ENCODE measurements at regions not wholly inside any gene's neighbourhood (a gene's known extent, or its start where the extent isn't known, plus 50 kb on each side); places are given as distances from the start of the nearest gene placed in this dataset.

DNA sequence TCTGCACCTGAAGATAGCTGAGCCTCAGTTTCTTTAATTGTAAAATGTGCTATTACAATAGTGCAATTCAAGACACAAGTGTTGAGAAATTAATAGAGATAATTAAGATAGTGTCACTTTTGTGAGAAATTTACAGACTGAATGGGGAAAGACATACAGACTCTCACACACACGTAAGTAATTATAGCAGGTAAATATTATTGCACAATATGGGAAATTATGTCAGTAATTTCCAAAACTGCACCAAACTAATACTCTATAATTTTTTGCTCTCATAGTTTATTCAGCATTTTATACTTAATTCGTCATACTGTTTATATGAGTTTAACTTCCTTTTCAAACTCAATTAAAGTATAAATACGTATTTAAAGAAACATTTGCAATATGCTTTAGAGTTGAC, 124.9 kb upstream of the GYPC start:
- no peaks in the 10 kb centered on the region for H3K9me3 ChIP-seq (ENCODE audit: low read length)
- H3K4me3 ChIP-seq (replicated peaks in 1 of 3; ENCODE audit: insufficient read depth in 1 of 3, low read depth in 2 of 3, low read length in 3 of 3): no peak overlapping the region
- peak; percentile 73 for TF ChIP-seq CEBPB (IDR thresholded peaks at IDR 0.05; ENCODE audit: borderline replicate concordance, low read depth, low read length)
- no peak for TF ChIP-seq ZFP36L2 (CRISPR knock-in tag; IDR thresholded peaks at IDR 0.05)
- no peak for TF ChIP-seq ZBTB21 (CRISPR knock-in tag; IDR thresholded peaks at IDR 0.05)
- H3K79me2 ChIP-seq (ENCODE audit: insufficient read depth, low read length): no peaks in the 10 kb centered on the region
- 32% methylated on average over 3 of the region's 3 CpGs for WGBS (ENCODE audit: low lambda C conversion rate)
- no peak for FAIRE-seq
- H3K27ac ChIP-seq (ENCODE audit: extremely low read length, insufficient read depth, low read length): no peak overlapping the region
- H3K36me3 ChIP-seq (replicated peaks in 1 of 2; ENCODE audit: control insufficient read depth in 1 of 2, insufficient read depth in 2 of 2, low read length in 2 of 2): no peaks in the 10 kb centered on the region
- CTCF ChIA-PET (ENCODE audit: low intra/inter-chr PET ratio, low total read pairs): interaction anchor here (0.9 kb wide), 1 partner anchor 246 kb away, joined by 3 read pairs; no protein-coding TSS in a partner anchor
- intact Hi-C loops (cut with micrococcal nuclease; ENCODE audit: unreplicated experiment): no loop called here
- BruUV-seq (replicated peaks): no TSS peak
- H3K4me1 ChIP-seq (ENCODE audit: insufficient read depth, low read length): no peaks in the 10 kb centered on the region
- no peaks in the 10 kb centered on the region for H4K20me1 ChIP-seq (ENCODE audit: insufficient read depth, low read length)
- H3K27me3 ChIP-seq (ENCODE audit: control insufficient read depth in 1 of 2, insufficient read depth in 2 of 2, low read length in 2 of 2): no peaks in the 10 kb centered on the region
- H2AFZ ChIP-seq (ENCODE audit: low read length): no peak overlapping the region
- no peak overlapping the region for H3K9ac ChIP-seq (ENCODE audit: insufficient read depth, low read depth, low read length)
- H3K4me2 ChIP-seq (ENCODE audit: low read depth, low read length): no peak overlapping the region
- ATAC-seq: no peak
- no peak for DNase-seq (ENCODE audit: low spot score)
- POLR2A ChIA-PET: no interaction called here
- in situ Hi-C loops (cut with HindIII; ENCODE audit: extremely low pct_ligation_motif_present, low pct_unique_long_range_greater_than_20kb): no loop called here

DNA sequence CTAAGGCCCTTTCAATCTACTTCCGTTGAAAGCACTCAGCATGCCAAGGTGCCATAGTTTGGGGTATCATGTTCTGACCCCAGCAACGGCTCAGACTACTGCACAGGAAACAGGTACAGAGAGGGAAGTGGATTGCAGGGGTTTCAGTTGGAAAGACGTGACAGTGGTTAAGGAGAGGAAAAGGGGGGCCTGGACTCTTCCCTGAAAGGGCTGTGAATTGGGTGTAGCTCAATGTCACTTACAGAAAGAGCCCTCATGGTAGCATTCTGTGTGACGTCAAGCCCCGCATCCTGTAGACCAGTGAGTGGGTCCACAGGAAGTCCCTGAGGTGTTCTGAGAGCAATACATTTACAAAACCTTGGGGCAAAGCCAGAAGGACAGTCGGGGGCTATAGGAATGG, 121.5 kb upstream of the GYPC start:
- Histone ChIP-seq H3K36me3 (replicated peaks in 1 of 2; ENCODE audit: control insufficient read depth in 1 of 2, insufficient read depth in 2 of 2, low read length in 2 of 2) (no peaks in the 10 kb centered on the region), H2AFZ (ENCODE audit: low read length) (no peak overlapping the region), H3K9ac (ENCODE audit: insufficient read depth, low read depth, low read length) (no peak overlapping the region), H3K9me3 (ENCODE audit: low read length) (no peaks in the 10 kb centered on the region), H3K27ac (ENCODE audit: extremely low read length, insufficient read depth, low read length) (no peak overlapping the region), H3K4me2 (ENCODE audit: low read depth, low read length) (no peak overlapping the region), H3K4me3 (replicated peaks in 1 of 3; ENCODE audit: insufficient read depth in 1 of 3, low read depth in 2 of 3, low read length in 3 of 3) (no peak overlapping the region), H3K4me1 (ENCODE audit: insufficient read depth, low read length) (no peaks in the 10 kb centered on the region), H3K27me3 (ENCODE audit: control insufficient read depth in 1 of 2, insufficient read depth in 2 of 2, low read length in 2 of 2) (no peaks in the 10 kb centered on the region), H3K79me2 (ENCODE audit: insufficient read depth, low read length) (no peaks in the 10 kb centered on the region), H4K20me1 (ENCODE audit: insufficient read depth, low read length) (no peaks in the 10 kb centered on the region)
- intact Hi-C loops (cut with micrococcal nuclease; ENCODE audit: unreplicated experiment): no loop called here
- ChIA-PET POLR2A (no interaction called here), CTCF (ENCODE audit: low intra/inter-chr PET ratio, low total read pairs) (no interaction called here)
- no peak for ATAC-seq
- TF ChIP-seq, protein P1, sequence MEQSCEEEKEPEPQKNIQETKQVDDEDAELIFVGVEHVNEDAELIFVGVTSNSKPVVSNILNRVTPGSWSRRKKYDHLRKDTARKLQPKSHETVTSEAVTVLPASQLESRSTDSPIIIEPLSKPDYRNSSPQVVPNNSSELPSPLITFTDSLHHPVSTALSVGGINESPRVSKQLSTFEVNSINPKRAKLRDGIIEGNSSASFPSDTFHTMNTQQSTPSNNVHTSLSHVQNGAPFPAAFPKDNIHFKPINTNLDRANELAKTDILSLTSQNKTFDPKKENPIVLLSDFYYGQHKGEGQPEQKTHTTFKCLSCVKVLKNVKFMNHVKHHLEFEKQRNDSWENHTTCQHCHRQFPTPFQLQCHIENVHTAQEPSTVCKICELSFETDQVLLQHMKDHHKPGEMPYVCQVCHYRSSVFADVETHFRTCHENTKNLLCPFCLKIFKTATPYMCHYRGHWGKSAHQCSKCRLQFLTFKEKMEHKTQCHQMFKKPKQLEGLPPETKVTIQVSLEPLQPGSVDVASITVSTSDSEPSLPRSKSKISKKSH (CRISPR knock-in tag; IDR thresholded peaks at IDR 0.05; ENCODE audit: borderline replicate concordance): no peak
- TF ChIP-seq CREB1 (IDR thresholded peaks at IDR 0.05): peak; percentile 18; the same call in 1 of the 2 replicates
- no peak for TF ChIP-seq CREB1 (CRISPR knock-in tag; IDR thresholded peaks at IDR 0.05)
- TF ChIP-seq ZNF207 (IDR thresholded peaks at IDR 0.05; ENCODE audit: borderline replicate concordance): no peak
- FAIRE-seq: no peak
- 1% methylated on average over 6 of the region's 6 CpGs for WGBS (ENCODE audit: low lambda C conversion rate)
- DNase-seq (ENCODE audit: low spot score): no peak
- in situ Hi-C loops (cut with HindIII; ENCODE audit: extremely low pct_ligation_motif_present, low pct_unique_long_range_greater_than_20kb): no loop called here
- BruUV-seq (replicated peaks): no TSS peak

All from HepG2 (cell line).